K562 (cell line): ENCODE measurements at regions not wholly inside any gene's neighbourhood (a gene's known extent, or its start where the extent isn't known, plus 50 kb on each side); places are given as distances from the start of the nearest gene placed in this dataset.

ENCODE experiments used
- ATAC-seq: fragments of 200-7000 bp; cut with Tn5 transposase; 3 replicates; pipeline ENCODE4 v1.9.1; 2020; ENCODE audit warnings: moderate library complexity
- BruUV-seq: library from RNA; stranded (reverse); fragments of 400-500 nt; replicated peaks from 2 replicates; lab custom pipeline; 2021; lab: Mats Ljungman, UMichigan
- CTCF ChIA-PET: fragments of 300-600 bp; formaldehyde crosslinking; extraction: SDS; loops from one replicate; lab custom pipeline; 2021; ENCODE audit warnings: low intra/inter-chr PET ratio; lab: Yijun Ruan, JAX
- POLR2A ChIA-PET: fragments of 300-600, 350-650 bp; sonication (Branson Sonifier 250); formaldehyde crosslinking; extraction: SDS; loops from one replicate; lab custom pipeline; 2021; ENCODE audit warnings: antibody characterized with exemption, inconsistent platforms; lab: Yijun Ruan, JAX
- DNase-seq, 4 experiments: peaks; one replicate each; pipeline versions ENCODE4 v3.0.0 to v3.0.0-alpha.2; 2011 to 2018; ENCODE audit warnings: low spot score in 3 of 4, mixed read lengths in 3 of 4; ENCODE audit errors: extremely low read depth in 1 of 4
- FAIRE-seq: peaks from 2 replicates; lab custom pipeline; 2011; peaks lifted over from hg19 to GRCh38; lab: Jason Lieb, UNC
- H2AFZ ChIP-seq: 2 replicates; pipeline ENCODE4 v1.6.0; 2011; ENCODE audit warnings: low read depth, low read length, control low read depth, inconsistent platforms
- H3K27ac ChIP-seq: fragments of 200-600 bp; 3 replicates; pipeline ENCODE4 v1.8.0; 2011; ENCODE audit warnings: low read depth, mild to moderate bottlenecking, control low read depth, inconsistent platforms, low read length, moderate library complexity, mixed read lengths; ENCODE audit errors: extremely low read depth
- H3K27me3 ChIP-seq, 2 experiments: fragments of 300-600 bp in 1 of 2; 2 replicates in 1 of 2; 3 replicates in 1 of 2; pipeline versions ENCODE4 v1.6.0 to v1.8.0; 2011; ENCODE audit warnings: inconsistent platforms in 2 of 2, low read length in 2 of 2, mild to moderate bottlenecking in 1 of 2, mixed read lengths in 1 of 2, moderate library complexity in 1 of 2; ENCODE audit not compliant: control insufficient read depth in 2 of 2, insufficient read depth in 2 of 2
- H3K36me3 ChIP-seq: fragments of 300-600 bp; 3 replicates; pipeline ENCODE4 v1.8.0; 2011; ENCODE audit warnings: mild to moderate bottlenecking, low read length, inconsistent platforms; ENCODE audit not compliant: control insufficient read depth, insufficient read depth
- H3K4me1 ChIP-seq, 2 experiments: fragments of 200-600 bp in 1 of 2; replicated peaks in 1 of 2; 2 replicates in 1 of 2; 3 replicates in 1 of 2; pipeline versions ENCODE4 v1.5.1 to v1.8.0; 2011; ENCODE audit warnings: inconsistent platforms in 2 of 2, low read length in 2 of 2, mild to moderate bottlenecking in 1 of 2, mixed read lengths in 1 of 2, moderate library complexity in 1 of 2; ENCODE audit not compliant: control insufficient read depth in 2 of 2, insufficient read depth in 2 of 2
- H3K4me2 ChIP-seq: 2 replicates; pipeline ENCODE4 v1.6.1; 2011; ENCODE audit warnings: low read length, control low read depth, inconsistent platforms, mixed read lengths; ENCODE audit not compliant: insufficient read depth
- H3K4me3 ChIP-seq: fragments of 200-600 bp; sonication (generic), shearing (Covaris generic); 2 replicates; pipeline ENCODE4 v1.5.1; 2016; ENCODE audit warnings: control low read depth, inconsistent platforms
- H3K79me2 ChIP-seq: fragments of 200-600 bp; 3 replicates; pipeline ENCODE4 v1.8.0; 2011; ENCODE audit warnings: low read length, inconsistent platforms; ENCODE audit not compliant: control insufficient read depth, insufficient read depth
- H3K9ac ChIP-seq, 2 experiments: 2 replicates each; pipeline versions ENCODE4 v1.6.0 to v1.6.1; 2011; ENCODE audit warnings: low read depth in 2 of 2, low read length in 2 of 2, control low read depth in 1 of 2, inconsistent platforms in 1 of 2, mild to moderate bottlenecking in 1 of 2, mixed read lengths in 1 of 2; ENCODE audit not compliant: insufficient read depth in 1 of 2
- H3K9me1 ChIP-seq: one replicate; pipeline ENCODE4 v1.6.0; 2011; ENCODE audit warnings: inconsistent platforms, mild to moderate bottlenecking, low read length, moderate library complexity; ENCODE audit not compliant: control insufficient read depth, insufficient read depth
- H3K9me3 ChIP-seq: replicated peaks from 2 replicates; pipeline ENCODE4 v1.5.1; 2011; ENCODE audit warnings: low read depth, low read length, inconsistent platforms; ENCODE audit not compliant: control insufficient read depth, insufficient read depth
- H4K20me1 ChIP-seq: replicated peaks from 2 replicates; pipeline ENCODE4 v1.6.1; 2011; ENCODE audit warnings: low read length, inconsistent platforms, mixed read lengths; ENCODE audit not compliant: control insufficient read depth, insufficient read depth
- ARHGAP35 ChIP-seq: fragments of 450-650 bp; IDR thresholded peaks from 2 replicates; pipeline ENCODE4 v1.6.1; 2018; ENCODE audit not compliant: partially characterized antibody
- ARID2 ChIP-seq: fragments of 450-650 bp; IDR thresholded peaks from 2 replicates; pipeline ENCODE4 v1.6.1; 2017; ENCODE audit warnings: antibody characterized with exemption, mild to moderate bottlenecking
- CBX8 ChIP-seq: fragments of 200-600 bp; sonication (generic); IDR thresholded peaks from 2 replicates; pipeline ENCODE4 v1.6.1; 2012; ENCODE audit warnings: borderline replicate concordance, mixed run types, low read depth, mild to moderate bottlenecking, moderate library complexity, mixed read lengths, low read length, control low read depth, inconsistent platforms; ENCODE audit not compliant: poor library complexity, severe bottlenecking; ENCODE audit errors: extremely low read depth
- CTCF ChIP-seq, 3 experiments: IDR thresholded peaks in 2 of 3; conservative IDR thresholded peaks in 1 of 3; 2 replicates each; pipeline ENCODE4 v1.5.1; 2011 to 2012; ENCODE audit warnings: low read length in 3 of 3, mild to moderate bottlenecking in 3 of 3, control low read depth in 2 of 3, improper control_type of control experiment in 1 of 3, inconsistent platforms in 1 of 3, low read depth in 1 of 3, mixed read lengths in 1 of 3, moderate library complexity in 1 of 3; ENCODE audit not compliant: insufficient read depth in 2 of 3
- DPF2 ChIP-seq: fragments of 450-650 bp; IDR thresholded peaks from 2 replicates; pipeline ENCODE4 v1.6.1; 2016
- MTF1 ChIP-seq: fragments of 250-450 bp; sonication (Bioruptor Pico); IDR thresholded peaks from 2 replicates; pipeline ENCODE4 v1.9.0; 2021; ENCODE audit warnings: moderate library complexity, mild to moderate bottlenecking, inconsistent platforms, borderline replicate concordance
- RCOR1 ChIP-seq, 2 experiments: IDR thresholded peaks; 2 replicates each; pipeline ENCODE4 v1.6.1; 2012; ENCODE audit warnings: low read depth in 2 of 2, low read length in 2 of 2, borderline replicate concordance in 1 of 2, improper control_type of control experiment in 1 of 2
- REST ChIP-seq, 2 experiments: fragments of 450-650 bp; formaldehyde crosslinking in 1 of 2; IDR thresholded peaks; 2 replicates each; pipeline versions ENCODE4 v1.4.0 to v1.6.1; 2014 to 2020; ENCODE audit warnings: mild to moderate bottlenecking in 2 of 2, borderline replicate concordance in 1 of 2, low read depth in 1 of 2
- SMC3 ChIP-seq: conservative IDR thresholded peaks from 2 replicates; pipeline ENCODE4 v1.6.1; 2011; ENCODE audit warnings: low read depth, low read length, improper control_type of control experiment; ENCODE audit not compliant: insufficient read depth
- SPI1 ChIP-seq: IDR thresholded peaks from 2 replicates; pipeline ENCODE4 v1.6.1; 2011; ENCODE audit warnings: low read depth, low read length, control low read depth, borderline replicate concordance
- ZNF707 ChIP-seq: fragments of 250-450 bp; sonication (Bioruptor Pico); conservative IDR thresholded peaks from 2 replicates; pipeline ENCODE4 v1.8.0; 2022; ENCODE audit warnings: inconsistent platforms, mild to moderate bottlenecking, moderate library complexity
- ZNF717 ChIP-seq: fragments of 250-450 bp; sonication (Bioruptor Pico); IDR thresholded peaks from 2 replicates; pipeline ENCODE4 v1.5.0; 2021
- WGBS: fragments of 100-300 bp; shearing (Covaris generic); methylation state at CpG from one replicate; pipeline ENCODE4 v1.1.6; 2016; ENCODE audit warnings: low coverage, mixed read lengths; ENCODE audit not compliant: insufficient coverage; ENCODE audit errors: missing lambda C conversion rate; 5-methylcytosine and 5-hydroxymethylcytosine counted together
- in situ Hi-C: fragments of 300-500 bp; cut with MboI; formaldehyde crosslinking; loops from 4 replicates; pipeline ENCODE4 v1.15.0; 2018; ENCODE audit warnings: inconsistent platforms, mixed read lengths
- intact Hi-C: fragments of 100-400 bp; cut with micrococcal nuclease; formaldehyde crosslinking; loops from 2 replicates; pipeline ENCODE4 v1.14.2; 2022

GRCh38 chr6:105793130-105793529 lies 293.0 kb upstream of the PRDM1 start:
- POLR2A ChIA-PET: interaction anchor here (0.7 kb wide), 1 partner anchor 15 kb away, joined by 4 read pairs; no protein-coding TSS in a partner anchor
- H3K79me2 ChIP-seq: no peaks in the 10 kb centered on the region
- intact Hi-C loops (loop anchor here (1.0 kb wide), 2 partner anchors 42 to 291 kb away; no protein-coding TSS in a partner anchor), in situ Hi-C loops (no loop called here)
- ATAC-seq: peak; percentile 88
- WGBS: 6% methylated on average over 4 of the region's 4 CpGs
- no peak overlapping the region for H3K27ac ChIP-seq
- no peaks in the 10 kb centered on the region for H3K9me3 ChIP-seq
- no peak overlapping the region for H3K4me3 ChIP-seq
- H3K4me1 ChIP-seq: peaks cover 0 to 4% of the 10 kb centered on the region in 2 experiments; a peak in 2 of 5 replicates
- DNase-seq: peak in 2 of 4 experiments; percentile 36 to 52
- FAIRE-seq: peak; percentile 81
- H3K9me1 ChIP-seq: no peaks in the 10 kb centered on the region
- no peaks in the 10 kb centered on the region for H3K36me3 ChIP-seq
- no peaks in the 10 kb centered on the region for H4K20me1 ChIP-seq
- CTCF ChIA-PET: interaction anchor here (0.7 kb wide), 1 partner anchor 430 kb away, joined by 3 read pairs; no protein-coding TSS in a partner anchor
- no peak overlapping the region for H3K4me2 ChIP-seq
- no peak overlapping the region for H3K9ac ChIP-seq
- H2AFZ ChIP-seq: peak overlapping the region; percentile 34; the same call in 1 of the 2 replicates
- H3K27me3 ChIP-seq: no peaks in the 10 kb centered on the region
- no TSS peak for BruUV-seq
- TF ChIP-seq SMC3: 0 out of 2 replicates have a peak, but pooled peaks have one; percentile 25
- TF ChIP-seq ARID2: peak; percentile 68; the same call in 1 of the 2 replicates
- TF ChIP-seq SPI1: peak; percentile 89
- TF ChIP-seq ARHGAP35: no peak
- TF ChIP-seq ZNF717 (CRISPR knock-in tag): no peak
- no peak for TF ChIP-seq MTF1 (CRISPR knock-in tag)
- TF ChIP-seq REST (IDR thresholded peaks at IDR 0.05; ENCODE audit: borderline replicate concordance): peak; percentile 82
- no peak for TF ChIP-seq REST (CRISPR knock-in tag; IDR thresholded peaks at IDR 0.05; ENCODE audit: low read depth)
- TF ChIP-seq ZNF707: no peak
- 0 out of 4 replicates have a peak, but pooled peaks of 1 of the 2 experiments have one; percentile 7 for TF ChIP-seq RCOR1 (IDR thresholded peaks at IDR 0.05; ENCODE audit: borderline replicate concordance in 1 of 2, low read depth in 2 of 2, low read length in 2 of 2)
- TF ChIP-seq CTCF (IDR thresholded peaks at IDR 0.05 in 2 of 3, conservative IDR thresholded peaks at IDR 0.05 in 1 of 3; ENCODE audit: insufficient read depth in 2 of 3, low read depth in 1 of 3, low read length in 3 of 3): peak; percentile 41 to 70 (median 54)
- TF ChIP-seq CBX8: no peak
- TF ChIP-seq DPF2: no peak
